ENCODE measurements at regions not wholly inside any gene's neighbourhood (a gene's known extent, or its start where the extent isn't known, plus 50 kb on each side); places are given as distances from the start of the nearest gene placed in this dataset.
A peak's percentile ranks its signal among the peaks of the same experiment; 100 is the strongest.

DNA sequence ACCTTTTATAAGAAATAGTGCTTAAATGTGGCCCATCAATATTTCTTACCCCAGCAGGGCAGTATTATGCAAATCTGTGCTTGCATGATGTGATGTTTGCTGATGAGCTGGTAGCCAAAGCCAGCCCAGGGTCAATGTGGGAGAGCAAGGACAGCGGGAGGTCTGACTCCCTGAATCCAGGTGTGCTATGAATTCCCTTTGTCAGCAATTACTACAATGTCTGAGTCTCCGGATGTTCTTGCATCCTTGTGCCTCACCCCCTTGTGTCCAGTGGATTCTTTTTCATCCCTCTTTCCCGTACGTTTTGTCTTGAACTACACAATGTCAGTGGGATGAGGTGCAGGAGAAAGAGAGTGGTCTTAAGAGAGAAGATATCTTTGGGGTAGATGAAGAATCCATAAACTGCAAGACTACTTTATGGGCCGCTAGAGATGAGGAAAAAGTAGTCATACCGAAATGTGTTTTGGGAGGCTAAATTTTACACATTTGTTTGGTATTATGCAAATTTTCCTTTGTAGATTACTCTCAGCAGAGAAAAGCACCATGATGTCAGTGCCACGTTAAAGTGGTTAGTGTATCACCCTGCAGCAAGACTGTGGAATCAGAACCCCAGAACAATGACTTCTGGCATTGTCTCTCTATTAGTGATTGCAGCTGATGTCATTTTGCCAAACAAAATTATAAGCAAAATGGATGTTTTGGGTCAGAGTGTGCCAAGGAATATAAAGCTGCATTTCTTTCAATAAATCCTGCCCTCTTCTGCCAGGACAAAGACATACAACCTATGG is 53.5 kb upstream of the TSHZ3 start:
- no peak for DNase-seq

DNA sequence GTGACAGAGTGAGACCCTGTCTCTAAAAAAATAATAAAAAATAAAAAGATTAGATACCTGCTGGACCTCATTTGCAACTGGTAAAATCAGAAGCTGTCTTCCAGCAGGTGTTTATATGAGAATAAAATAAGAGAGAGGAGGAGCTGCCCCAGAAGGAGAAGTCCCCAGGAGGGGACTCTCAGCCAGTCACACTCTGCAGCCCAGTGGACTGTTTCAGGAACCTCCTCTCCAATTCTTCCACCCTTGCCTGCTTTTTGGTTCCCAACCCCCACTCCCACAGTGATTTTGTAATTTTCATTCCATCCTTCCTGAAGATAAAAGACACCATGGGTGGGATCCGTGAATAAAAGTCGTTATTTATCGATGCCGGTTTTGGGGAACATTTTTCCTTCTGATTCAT is 56.9 kb upstream of the TSHZ3 start:
- DNase-seq, result no peak

DNA sequence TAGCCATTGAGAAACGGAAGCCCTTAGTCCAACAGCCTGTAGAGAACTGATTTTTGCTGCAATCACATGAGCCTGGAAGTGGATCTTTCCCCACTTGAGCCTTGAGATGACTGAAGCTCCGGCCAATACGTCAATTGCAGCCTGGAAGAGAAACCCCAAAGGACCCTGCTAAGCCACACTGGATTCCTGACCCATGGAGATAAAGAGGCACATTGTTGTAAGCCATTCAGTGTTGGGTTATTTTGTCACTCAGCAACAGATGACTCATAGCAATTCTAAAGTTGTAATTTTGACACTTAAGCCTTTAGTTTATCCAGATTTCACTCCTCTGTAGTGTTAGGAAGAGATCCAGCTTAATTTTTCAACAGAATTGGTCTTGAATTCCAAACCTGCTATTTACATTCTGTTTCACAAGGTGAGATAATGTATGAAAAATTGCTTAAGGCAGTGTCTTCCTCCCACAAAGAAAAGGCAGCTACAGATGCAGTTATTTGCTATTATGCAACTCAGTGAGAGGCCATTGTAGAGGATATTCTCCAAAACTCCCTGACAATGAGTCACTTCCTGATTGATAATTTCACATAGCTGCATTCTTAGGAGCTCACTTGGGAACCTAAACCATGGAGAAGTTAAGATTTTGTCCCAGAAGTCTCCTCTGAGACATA is 59.4 kb upstream of the TSHZ3 start:
- DNase-seq, result no peak

DNA sequence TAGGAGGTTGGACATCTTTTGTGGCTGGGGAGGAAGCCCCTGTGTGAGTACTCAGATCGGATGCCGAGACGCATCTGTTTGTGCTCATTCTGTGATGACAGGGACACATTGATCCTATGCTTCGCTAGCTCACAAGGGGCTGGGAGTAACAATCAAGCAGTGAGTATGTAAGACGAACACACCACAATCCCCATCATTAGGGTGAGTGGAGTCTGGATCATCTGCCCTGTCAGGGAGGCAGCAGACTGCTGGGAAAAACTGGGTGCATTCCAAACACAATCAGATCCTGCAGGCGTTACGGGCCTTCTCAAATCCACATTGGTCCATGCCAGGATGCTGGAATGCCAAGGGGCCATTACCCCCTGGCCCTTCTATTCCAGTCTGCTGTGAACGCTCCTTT is 64.1 kb upstream of the TSHZ3 start:
- DNase-seq, result no peak

DNA sequence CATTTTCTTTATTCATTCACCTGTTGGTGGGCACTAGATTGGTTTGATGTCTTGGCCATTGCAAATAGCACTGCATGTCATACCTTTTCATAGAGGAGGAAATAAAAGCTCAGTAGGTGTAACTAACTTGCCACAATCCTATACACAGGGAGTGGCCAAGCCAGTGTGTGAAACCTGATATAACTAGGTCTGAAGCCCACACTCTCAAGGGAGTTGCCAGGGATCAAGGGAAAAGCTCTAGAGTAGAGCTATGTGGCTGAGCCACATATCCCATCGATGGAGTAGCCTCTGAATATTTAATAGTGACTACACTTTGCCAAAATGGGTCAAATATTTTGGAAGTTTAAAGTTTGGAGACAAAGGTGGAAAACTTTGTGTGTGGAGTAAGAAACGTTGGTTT is 66.1 kb upstream of the TSHZ3 start:
- no peak for DNase-seq

DNA sequence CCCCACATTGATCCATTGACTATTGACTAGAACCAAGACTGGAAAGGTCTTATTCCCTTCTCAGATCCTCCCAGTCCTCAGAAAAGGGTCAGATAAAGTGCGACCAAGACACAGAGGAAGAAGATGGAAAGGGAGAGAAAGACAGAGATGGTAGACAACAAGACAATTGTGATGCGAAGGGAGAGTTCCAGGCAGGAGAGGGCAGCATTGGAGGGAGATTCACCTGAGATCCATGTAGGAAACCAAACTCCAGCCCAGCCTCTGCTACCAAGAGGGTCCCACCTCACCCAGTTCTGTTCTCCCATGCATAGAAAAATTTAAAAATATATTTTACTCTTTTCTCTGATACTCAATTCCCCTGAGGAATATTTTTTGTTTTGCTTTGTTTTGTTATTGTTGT is 67.3 kb upstream of the TSHZ3 start:
- DNase-seq, result no peak

DNA sequence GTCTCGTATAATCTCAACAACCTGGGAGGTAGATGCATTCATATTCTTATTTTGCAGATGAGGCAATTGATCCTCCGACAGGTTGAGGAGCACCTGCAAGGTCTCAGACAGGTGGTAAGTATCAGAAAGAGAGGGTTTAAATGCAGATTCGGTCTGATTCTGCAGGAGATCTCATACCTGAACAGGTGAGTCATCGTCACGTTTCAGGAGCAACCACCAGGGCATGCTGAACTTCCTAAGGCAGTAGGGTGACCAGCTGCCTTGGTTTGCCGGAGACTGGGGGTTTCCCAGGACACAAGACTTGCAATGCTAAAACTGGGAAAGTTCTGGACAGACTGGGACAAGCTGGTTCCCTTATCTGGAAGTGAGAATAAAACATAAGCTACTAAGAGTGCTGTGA is 68.8 kb upstream of the TSHZ3 start:
- no peak for DNase-seq

DNA sequence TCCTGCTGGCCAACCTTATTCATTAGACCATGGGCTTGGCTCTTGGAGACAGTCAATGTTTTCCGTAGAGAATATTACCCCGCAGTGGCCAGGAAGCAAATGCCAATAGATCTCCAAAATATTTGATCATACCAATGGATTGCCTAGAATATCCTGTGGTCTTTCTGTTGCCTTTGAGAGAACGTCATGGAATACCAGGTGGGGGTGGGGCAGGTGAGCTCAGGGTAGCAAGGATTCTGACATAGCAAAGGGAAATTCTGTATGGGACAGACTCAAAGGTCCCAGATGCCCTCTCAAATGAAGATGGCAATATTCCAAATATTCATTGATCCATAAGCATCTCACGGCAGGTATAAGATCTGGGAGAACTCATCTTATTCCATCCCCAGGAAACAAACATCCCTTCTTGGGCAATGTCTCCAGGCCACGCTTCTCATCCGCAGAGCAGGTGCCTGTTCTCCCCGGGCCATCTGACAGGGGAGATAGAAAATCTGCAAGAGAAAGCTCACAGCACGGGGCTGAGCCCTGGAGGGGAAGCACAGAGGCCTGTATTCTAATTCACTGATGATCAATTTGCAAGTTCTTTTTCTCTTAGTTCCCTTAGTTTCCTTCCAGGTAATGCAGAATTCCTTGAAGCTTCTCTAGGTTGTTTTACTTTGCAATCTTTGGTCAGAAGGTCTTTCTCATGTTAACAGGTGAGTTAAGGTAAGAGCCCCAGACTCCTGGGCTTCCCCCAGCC is 69.6 kb upstream of the TSHZ3 start:
- no peak for DNase-seq

DNA sequence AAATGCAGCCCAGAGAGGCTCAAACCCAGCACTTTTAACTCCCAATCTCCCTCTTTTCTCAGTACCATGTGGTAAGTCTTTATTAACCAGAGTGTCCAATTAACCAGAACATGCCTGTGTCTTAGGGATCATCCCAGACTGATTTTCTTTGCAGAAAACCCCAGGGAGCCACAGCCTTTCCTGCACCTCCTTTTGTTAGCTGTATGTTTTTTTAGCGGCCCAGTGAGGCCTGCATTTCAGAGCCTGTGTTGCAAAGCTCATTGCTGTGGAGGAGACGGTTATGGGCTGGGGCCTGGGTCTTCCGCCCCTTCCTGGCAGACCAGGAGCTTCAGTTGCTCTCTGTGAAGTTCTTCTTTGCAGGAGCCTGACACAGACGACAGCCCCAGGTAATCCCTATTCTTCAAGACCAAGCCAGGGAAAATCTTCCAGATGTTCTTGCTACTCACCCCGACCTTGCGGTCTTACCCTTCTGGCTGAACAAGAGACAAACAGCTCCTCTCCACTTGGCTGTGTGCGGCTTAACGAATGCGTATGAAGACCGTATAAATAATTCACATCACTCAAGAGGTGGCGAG is 70.7 kb upstream of the TSHZ3 start:
- DNase-seq, result no peak

DNA sequence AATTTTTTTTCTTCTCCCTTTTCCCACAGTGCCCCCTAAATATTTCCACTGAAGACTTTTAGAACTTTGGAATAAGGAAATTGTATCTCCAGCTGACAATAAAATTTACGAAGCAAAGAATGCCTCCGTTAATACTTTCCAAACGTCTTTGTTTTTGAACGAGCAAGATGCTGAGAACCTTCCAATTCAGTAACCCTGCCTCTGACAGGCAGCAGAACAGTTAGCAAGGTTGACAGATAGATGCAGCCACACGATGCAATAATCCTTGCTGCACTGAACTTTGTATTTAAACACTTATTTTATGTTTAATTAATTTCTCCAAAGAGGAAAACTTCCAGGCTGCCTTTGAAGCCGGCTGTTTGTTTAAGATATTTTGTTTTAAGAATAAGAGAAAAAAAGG is 71.8 kb upstream of the TSHZ3 start:
- no peak for DNase-seq

DNA sequence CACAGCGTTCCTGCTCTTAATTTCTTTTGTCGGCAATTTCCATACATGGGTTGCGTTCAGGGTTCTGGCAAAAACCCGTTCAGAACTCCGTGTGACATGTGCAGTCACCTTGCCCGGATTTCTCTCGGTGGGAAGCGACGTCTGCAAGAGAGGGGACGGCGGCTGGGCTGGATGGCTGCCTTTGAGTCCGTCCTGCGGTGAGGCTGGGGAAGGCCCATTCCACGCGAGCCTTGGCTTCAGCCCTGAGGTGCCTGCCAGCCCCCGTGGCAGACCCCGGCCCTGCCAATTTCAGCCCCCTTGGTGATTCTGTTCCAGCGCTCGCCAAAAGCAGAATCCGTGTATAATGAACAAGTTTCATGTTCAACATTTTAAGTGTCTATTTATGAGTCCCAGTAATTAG is 72.6 kb upstream of the TSHZ3 start:
- DNase-seq, result no peak

DNA sequence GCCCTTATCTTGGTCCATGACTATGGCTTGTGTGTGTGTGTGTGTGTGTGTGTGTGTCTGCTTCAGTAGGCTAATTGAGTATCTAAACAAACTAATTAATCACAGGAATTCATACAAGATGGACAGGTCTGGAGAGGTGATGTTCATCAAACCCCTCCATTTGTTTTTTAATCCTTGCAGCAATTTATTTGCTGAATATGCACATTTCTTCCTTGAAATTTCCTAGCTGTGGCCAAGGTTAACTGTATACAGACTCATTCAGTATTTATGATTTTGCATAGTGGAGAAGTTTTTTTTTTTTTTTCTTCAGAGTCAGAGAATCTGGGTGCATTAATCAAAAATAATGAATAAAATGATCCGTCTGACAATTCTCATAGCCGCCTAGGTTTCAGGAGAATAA is 74.7 kb upstream of the TSHZ3 start:
- no peak for DNase-seq

DNA sequence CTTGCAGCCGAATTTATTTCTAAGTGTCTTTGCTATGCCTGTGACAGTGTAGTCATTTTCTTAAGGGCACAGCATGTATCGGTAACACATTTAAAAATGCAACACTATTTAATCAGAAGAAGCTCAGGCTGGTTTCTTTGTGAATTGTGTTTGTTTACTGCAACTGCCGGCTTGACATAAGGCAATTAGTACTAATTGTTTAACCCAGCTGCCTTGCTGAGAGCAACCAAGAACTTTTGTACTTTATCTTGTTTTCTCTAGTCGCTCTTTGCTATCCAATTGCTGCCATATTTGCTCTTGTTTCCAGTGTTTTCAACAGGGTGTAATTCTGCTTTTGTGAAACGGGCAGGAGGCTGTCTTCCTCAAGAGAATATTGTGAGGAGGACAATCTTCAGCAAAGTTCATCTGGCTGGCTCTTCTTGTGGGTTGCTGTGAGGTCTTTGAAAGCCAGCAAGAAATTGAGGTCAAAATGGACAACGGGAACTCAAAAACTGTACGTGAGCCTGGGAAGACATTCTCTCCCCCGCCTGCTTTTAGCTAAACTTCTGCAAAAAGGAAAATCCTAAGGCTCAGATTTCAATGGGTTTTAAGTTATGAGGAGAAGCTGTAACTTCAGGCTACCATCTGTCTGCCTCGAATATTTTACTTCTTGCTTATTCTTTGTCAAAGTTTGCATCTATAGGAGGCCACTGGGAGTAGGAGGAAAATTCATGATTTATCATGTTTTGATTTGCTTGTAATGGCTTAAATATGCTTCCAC is 75.8 kb upstream of the TSHZ3 start:
- DNase-seq, result peak; percentile 8 to 18

DNA sequence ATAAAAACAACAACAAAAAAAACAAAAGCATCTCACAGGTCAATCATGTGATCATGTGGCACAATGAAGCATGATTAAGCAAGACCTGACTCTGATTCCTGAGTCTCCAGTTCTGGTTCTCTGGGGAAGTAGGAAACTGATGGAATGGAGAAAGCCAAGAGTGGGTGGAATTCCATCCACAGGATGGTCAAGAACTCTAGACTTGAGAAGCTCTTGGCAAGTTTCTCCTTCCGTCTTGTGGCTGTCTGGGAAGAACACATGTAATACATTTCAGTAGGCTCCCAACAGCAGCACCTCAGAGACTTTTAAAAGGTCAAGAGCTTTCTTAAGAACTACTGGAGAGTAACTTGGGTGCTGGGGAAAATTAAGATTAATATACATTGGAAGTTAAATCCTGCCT is 78.6 kb upstream of the TSHZ3 start:
- DNase-seq, result no peak

DNA sequence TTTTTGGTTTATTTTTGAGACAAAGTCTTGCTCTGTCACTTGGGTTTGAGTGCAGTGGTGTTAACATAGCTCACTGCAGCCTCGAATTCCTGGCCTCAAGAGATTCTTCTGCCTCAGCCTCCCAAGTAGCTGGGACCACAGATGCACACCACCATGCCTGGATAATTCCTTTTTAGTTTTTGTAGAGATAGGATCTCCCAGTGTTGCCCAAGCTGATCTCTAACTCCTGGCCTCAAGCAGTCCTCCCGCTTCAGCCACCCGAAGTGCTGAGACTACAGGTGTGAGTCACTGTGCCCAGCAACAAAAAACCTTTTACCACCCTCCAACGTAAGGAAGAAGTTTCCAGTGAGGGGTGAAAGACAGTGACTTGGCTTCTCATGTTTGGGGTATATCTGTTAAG is 81.1 kb upstream of the TSHZ3 start:
- DNase-seq, result no peak

DNA sequence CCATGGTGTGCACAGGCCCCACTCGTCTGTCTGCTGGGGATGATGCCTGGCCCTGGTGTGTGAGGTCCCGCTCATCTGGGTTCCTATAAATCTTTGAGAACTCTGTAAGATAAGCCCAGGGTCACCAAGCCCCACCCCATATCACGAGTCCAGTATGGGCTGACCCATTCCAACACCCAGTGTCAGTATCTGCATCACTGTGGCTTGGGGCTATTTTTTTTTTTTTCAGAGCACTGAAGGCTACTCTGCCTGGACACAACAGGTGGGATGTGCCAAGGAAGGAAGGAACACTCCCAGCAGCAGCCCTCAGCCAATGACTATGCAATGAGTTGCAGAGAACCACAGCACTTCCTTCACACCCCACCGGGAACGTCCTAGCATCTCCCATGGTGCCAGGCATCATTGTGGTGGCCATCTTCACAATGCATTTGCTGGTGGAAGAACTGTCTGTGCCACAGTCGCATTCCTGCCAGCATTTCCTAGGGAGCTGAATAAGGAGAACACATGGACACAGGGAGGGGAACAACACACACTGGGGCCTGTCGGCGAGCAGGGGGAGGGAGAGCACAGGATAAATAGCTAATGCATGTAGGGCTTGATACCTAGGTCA is 83.1 kb upstream of the TSHZ3 start:
- DNase-seq, result no peak

DNA sequence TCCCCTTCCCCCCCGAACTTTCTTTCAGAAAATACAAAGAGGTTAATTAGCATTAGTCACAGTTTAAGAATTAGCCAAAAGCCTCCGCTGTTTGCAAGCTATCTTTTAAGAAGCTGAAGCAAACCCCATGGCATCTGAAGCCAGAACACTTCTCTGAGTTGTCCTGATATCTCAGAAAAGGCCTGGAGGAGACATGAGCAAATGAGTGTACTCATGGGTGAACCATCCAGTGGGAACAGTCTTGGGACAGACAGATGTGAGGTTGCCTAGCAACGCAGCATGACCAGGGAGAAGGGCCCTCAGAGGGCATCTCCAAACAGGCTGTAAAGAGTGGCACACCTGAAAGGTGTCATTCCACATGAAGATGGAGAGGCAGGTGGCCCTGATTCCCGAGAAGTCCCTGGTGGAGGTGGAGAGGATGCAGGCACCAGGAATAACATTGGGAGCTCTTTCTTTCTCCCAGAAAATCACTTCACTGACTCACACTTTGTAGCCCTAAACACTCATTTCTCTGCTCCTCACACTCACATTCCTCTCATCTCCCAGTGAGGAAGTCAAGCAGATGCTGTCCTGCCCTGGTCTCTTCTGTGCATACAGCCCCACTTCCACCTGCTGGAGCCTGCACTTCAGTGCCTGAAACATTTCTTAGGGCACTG is 87.0 kb upstream of the TSHZ3 start:
- DNase-seq, result no peak

DNA sequence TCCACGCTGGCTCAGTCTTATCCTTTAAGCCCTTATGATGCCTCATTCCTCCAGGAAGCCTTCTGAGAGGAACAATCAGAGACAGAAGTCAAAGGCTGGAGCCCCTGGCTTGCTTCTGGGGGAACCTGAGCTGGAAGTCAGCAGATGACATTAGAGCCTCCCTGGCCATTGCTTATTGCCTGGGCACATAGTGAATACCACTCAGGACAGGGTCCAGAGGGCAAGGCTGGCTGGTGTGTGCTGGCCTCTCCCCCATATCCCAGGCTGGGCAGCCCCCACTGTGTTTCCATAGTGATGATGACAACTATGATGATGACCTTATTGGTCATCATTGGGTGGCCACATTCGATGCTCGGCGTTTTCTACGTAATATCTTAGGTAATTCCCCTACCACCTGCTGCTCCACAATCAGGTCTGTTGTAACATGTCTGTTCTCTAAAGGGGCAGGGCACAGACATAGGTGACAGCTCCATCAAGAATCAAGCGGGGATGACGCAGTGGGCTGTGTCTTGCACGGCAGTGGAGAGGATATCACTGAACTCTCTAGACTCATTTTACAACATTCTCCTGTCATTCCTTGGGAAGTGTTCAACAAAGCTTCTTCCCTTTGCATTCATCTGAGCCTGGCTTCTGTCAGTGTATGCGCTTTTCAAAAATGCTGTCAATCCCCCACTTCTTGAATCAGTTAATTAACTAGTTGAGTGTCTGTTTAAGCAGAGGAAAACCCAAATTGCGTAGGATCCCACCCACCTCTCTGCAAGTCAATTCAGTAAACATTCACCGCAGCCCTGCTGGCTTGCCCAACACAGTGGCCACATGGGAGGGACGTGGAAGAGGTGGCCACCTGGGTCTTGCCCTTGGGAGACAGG is 89.4 kb upstream of the TSHZ3 start:
- no peak for DNase-seq

DNA sequence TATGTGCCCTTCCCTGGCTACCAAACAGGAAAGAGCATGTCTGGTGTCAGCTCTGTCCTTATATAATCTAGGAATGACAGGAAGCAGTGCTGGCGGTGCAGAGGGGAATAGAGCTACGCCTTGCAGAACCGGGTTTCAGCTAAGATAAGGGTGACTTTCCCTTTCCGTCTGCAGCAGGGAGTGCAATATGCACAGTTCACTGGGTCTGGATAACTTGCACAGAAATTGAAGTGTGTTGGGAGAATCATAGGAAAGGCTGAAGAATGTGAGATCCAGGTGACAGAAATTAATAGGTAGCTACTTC is 90.0 kb upstream of the TSHZ3 start:
- no peak for DNase-seq

DNA sequence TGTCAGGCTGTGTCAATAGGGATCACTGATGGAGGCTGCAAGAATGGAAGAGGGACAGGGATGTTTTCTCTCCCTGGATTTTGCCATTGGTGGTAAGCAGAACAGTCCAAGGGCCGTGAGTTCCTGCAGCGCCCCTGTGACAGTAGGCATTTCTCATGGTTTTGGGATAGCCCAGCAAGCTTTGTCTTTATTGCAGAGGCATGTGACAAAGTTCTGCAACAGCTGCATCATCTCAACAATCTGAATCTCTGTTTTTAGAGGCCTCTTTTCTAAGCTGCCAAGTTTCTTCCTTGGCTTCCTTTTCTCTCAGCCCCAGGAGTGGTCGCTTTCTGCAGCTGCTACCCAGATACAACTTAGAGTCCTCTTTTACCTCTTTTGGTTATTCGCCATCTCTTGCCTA is 95.7 kb upstream of the TSHZ3 start:
- peak; percentile 58 to 61 for DNase-seq

Data from right lung (tissue), 2 donors.